Endodermal cell (in vitro differentiated cells): ENCODE measurements at regions not wholly inside any gene's neighbourhood (a gene's known extent, or its start where the extent isn't known, plus 50 kb on each side); places are given as distances from the start of the nearest gene placed in this dataset.

ENCODE experiments used
- DNase-seq: peaks from one replicate; pipeline ENCODE4 v3.0.0-alpha.2; 2017
- H3K27ac ChIP-seq: 2 replicates; pipeline ENCODE4 v1.5.1; 2013; ENCODE audit warnings: mild to moderate bottlenecking, low read depth, low read length, moderate library complexity
- H3K27me3 ChIP-seq: 2 replicates; pipeline ENCODE4 v1.6.1; 2013; ENCODE audit warnings: mild to moderate bottlenecking, low read length, moderate library complexity; ENCODE audit not compliant: insufficient read depth, control insufficient read depth, poor library complexity, severe bottlenecking
- H3K36me3 ChIP-seq: 2 replicates; pipeline ENCODE4 v1.7.0; 2013; ENCODE audit warnings: mild to moderate bottlenecking, low read length, moderate library complexity; ENCODE audit not compliant: control insufficient read depth, insufficient read depth
- H3K4me1 ChIP-seq: one replicate; pipeline ENCODE4 v1.7.0; 2013; ENCODE audit warnings: low read length; ENCODE audit not compliant: control insufficient read depth, insufficient read depth
- H3K4me3 ChIP-seq: 2 replicates; pipeline ENCODE4 v1.5.1; 2013; ENCODE audit warnings: mild to moderate bottlenecking, low read length, moderate library complexity
- H3K9ac ChIP-seq: 2 replicates; pipeline ENCODE4 v1.6.1; 2013; ENCODE audit warnings: mild to moderate bottlenecking, low read length, moderate library complexity; ENCODE audit not compliant: poor library complexity, severe bottlenecking; ENCODE audit errors: extremely low read depth
- H3K9me3 ChIP-seq: 2 replicates; pipeline ENCODE4 v1.6.1; 2013; ENCODE audit warnings: mild to moderate bottlenecking, low read length, moderate library complexity; ENCODE audit not compliant: control insufficient read depth
- H3K27ac Mint-ChIP-seq: 2 replicates; pipeline ENCODE4 v1.8.0; 2020; ENCODE audit warnings: mixed read lengths
- H3K27me3 Mint-ChIP-seq: 2 replicates; pipeline ENCODE4 v1.8.0; 2021; ENCODE audit warnings: mild to moderate bottlenecking, mixed read lengths; ENCODE audit not compliant: insufficient read depth
- H3K36me3 Mint-ChIP-seq: 2 replicates; pipeline ENCODE4 v1.8.0; 2020; ENCODE audit warnings: low read depth, mixed read lengths
- H3K4me1 Mint-ChIP-seq: 2 replicates; pipeline ENCODE4 v1.8.0; 2020; ENCODE audit warnings: mixed read lengths
- H3K4me3 Mint-ChIP-seq: 2 replicates; pipeline ENCODE4 v1.8.0; 2020; ENCODE audit warnings: mild to moderate bottlenecking, moderate library complexity, mixed read lengths
- H3K9me3 Mint-ChIP-seq: 2 replicates; pipeline ENCODE4 v1.8.0; 2020; ENCODE audit warnings: mild to moderate bottlenecking, mixed read lengths
- CTCF ChIP-seq: fragments of 200-600 bp; sonication (generic); conservative IDR thresholded peaks from 2 replicates; pipeline ENCODE4 v1.5.0; 2021; ENCODE audit warnings: antibody characterized with exemption, mild to moderate bottlenecking
- WGBS, 2 experiments: methylation state at CpG; one replicate each; pipeline versions ENCODE4 v1.1.5 to v1.1.7; 2013; ENCODE audit warnings: missing lambda C conversion rate in 2 of 2, mixed read lengths in 1 of 2; ENCODE audit not compliant: insufficient coverage in 1 of 2, insufficient read length in 1 of 2; 5-methylcytosine and 5-hydroxymethylcytosine counted together

GRCh38 chr3:76122007-76122406, 336.7 kb upstream of the ZNF717 start:
- Histone ChIP-seq H3K27me3 (no peaks in the 10 kb centered on the region), H3K27ac (no peak overlapping the region), H3K36me3 (no peaks in the 10 kb centered on the region), H3K4me3 (no peak overlapping the region), H3K9me3 (peaks cover 4% of the 10 kb centered on the region), H3K9ac (no peak overlapping the region), H3K4me1 (no peaks in the 10 kb centered on the region)
- no peak for DNase-seq
- Mint-ChIP-seq H3K36me3 (no peaks in the 10 kb centered on the region), H3K9me3 (no peaks in the 10 kb centered on the region), H3K4me1 (peaks cover 7% of the 10 kb centered on the region), H3K27me3 (no peaks in the 10 kb centered on the region), H3K27ac (no peak overlapping the region), H3K4me3 (no peak overlapping the region)
- TF ChIP-seq CTCF = no peak

DNA sequence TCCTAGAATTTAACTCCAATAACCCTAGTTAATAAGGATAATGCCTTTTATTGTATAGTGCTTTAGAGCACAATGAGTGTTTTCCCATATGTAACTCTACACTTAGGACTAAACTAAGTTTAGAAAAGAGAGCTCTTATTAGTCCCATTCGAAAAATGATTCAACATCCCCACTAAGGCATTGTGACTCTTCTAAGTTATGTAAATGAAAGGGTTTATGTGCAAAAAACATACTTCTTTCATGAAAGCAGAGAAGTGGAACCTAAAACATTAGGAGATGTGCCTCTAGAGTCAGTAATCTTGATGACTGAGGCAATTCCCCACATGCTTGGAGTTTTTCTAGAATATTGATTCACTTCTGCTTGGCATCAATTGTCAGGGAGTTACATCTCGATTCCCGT, 344.1 kb upstream of the ZNF717 start:
- 90% methylated on average over 2 of the region's 3 CpGs; no CpG with 5 or more reads in 1 of the 2 experiments for WGBS, 2 experiments
- Mint-ChIP-seq H3K4me1 (no peaks in the 10 kb centered on the region), H3K36me3 (no peaks in the 10 kb centered on the region), H3K4me3 (no peak overlapping the region), H3K27me3 (no peaks in the 10 kb centered on the region), H3K9me3 (no peaks in the 10 kb centered on the region), H3K27ac (no peak overlapping the region)
- Histone ChIP-seq H3K9me3 (peaks cover 4% of the 10 kb centered on the region), H3K36me3 (no peaks in the 10 kb centered on the region), H3K4me1 (no peaks in the 10 kb centered on the region), H3K27me3 (no peaks in the 10 kb centered on the region), H3K27ac (no peak overlapping the region), H3K4me3 (no peak overlapping the region), H3K9ac (no peak overlapping the region)
- no peak for DNase-seq
- TF ChIP-seq CTCF = no peak

DNA sequence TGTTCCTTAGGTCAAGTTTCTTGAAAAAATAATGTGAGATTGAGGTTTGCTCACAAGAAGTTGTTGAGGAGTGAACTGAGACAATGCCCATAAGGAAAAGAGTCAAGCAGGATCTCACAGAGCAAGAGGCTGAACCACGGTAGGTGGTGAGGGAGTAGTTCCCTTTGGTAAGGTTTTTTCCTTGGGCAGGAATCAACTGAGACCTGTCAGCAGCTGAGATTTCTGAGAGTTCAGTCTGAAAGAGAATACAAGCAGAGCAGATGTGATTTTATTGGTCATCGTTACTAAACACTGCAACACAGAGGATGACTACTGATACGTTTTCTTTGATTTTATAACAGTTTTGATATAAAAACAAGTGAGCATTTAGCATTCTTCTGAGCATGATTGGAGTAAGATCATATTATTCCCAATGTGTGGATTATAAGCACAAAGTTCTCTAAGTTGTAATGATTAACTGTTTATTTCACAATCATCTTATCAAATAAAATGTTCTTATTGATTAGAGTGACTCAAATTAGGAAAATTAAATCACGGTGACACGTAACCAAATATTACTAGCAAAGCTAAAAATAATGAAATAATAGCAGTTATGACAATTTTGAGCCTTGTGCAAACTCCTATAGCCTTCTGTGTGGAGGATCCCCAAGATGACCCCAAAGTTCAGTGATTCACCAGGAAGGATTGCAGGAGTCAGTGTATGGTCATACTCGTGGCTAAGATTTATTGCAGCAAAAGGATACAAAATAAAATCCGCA, 346.2 kb upstream of the ZNF717 start:
- no peak for TF ChIP-seq CTCF
- Mint-ChIP-seq H3K36me3 (no peaks in the 10 kb centered on the region), H3K4me1 (no peaks in the 10 kb centered on the region), H3K27me3 (no peaks in the 10 kb centered on the region), H3K9me3 (no peaks in the 10 kb centered on the region), H3K4me3 (no peak overlapping the region), H3K27ac (no peak overlapping the region)
- Histone ChIP-seq H3K9me3 (no peaks in the 10 kb centered on the region), H3K4me1 (no peaks in the 10 kb centered on the region), H3K4me3 (no peak overlapping the region), H3K9ac (no peak overlapping the region), H3K27me3 (no peaks in the 10 kb centered on the region), H3K27ac (no peak overlapping the region), H3K36me3 (no peaks in the 10 kb centered on the region)
- DNase-seq = no peak
- 86 to 96% methylated on average over 4 to 6 of the region's 7 CpGs for WGBS, 2 experiments
